ENCODE measurements at regions not wholly inside any gene's neighbourhood (a gene's known extent, or its start where the extent isn't known, plus 50 kb on each side); places are given as distances from the start of the nearest gene placed in this dataset.
"Not testable (repeated sequence)": the region's sequence is repeated elsewhere in the genome, so short reads cannot be mapped to it uniquely, and the experiment has no call there.

- TF ChIP-seq CTCF (conservative IDR thresholded peaks at IDR 0.05; ENCODE audit: low read length): no peak
- H3K4me3 ChIP-seq (ENCODE audit: low read length): no peak overlapping the region
- DNase-seq (ENCODE audit: low read depth): no peak
These were observed 507.9 kb downstream of the TTLL7 start for GRCh38 chr1:83490988-83491387.

GRCh38 chr1:83488105-83488504, 510.8 kb downstream of the TTLL7 start:
- not testable (repeated sequence) for H3K4me3 ChIP-seq (ENCODE audit: low read length); DNase-seq (ENCODE audit: low read depth)

- H3K4me3 ChIP-seq (ENCODE audit: low read length); DNase-seq (ENCODE audit: low read depth): not testable (repeated sequence)
These were observed 511.5 kb downstream of the TTLL7 start for GRCh38 chr1:83487460-83487859.

- DNase-seq (ENCODE audit: low read depth); H3K4me3 ChIP-seq (ENCODE audit: low read length): not testable (repeated sequence)
These were observed 513.5 kb downstream of the TTLL7 start for GRCh38 chr1:83485314-83486019.

- not testable (repeated sequence) for DNase-seq (ENCODE audit: low read depth); H3K4me3 ChIP-seq (ENCODE audit: low read length)
These were observed 517.6 kb downstream of the TTLL7 start for GRCh38 chr1:83481284-83481683.

- H3K4me3 ChIP-seq (ENCODE audit: low read length); DNase-seq (ENCODE audit: low read depth): not testable (repeated sequence)
These were observed 519.2 kb downstream of the TTLL7 start for GRCh38 chr1:83479591-83480239.

- H3K4me3 ChIP-seq (ENCODE audit: low read length); DNase-seq (ENCODE audit: low read depth): not testable (repeated sequence)
These were observed 520.8 kb downstream of the TTLL7 start for GRCh38 chr1:83478127-83478526.

GRCh38 chr1:83476518-83476917, 522.4 kb downstream of the TTLL7 start:
- not testable (repeated sequence) for DNase-seq (ENCODE audit: low read depth); H3K4me3 ChIP-seq (ENCODE audit: low read length)

- not testable (repeated sequence) for H3K4me3 ChIP-seq (ENCODE audit: low read length); DNase-seq (ENCODE audit: low read depth)
These were observed 524.0 kb downstream of the TTLL7 start for GRCh38 chr1:83474946-83475345.

- not testable (repeated sequence) for H3K4me3 ChIP-seq (ENCODE audit: low read length); DNase-seq (ENCODE audit: low read depth)
These were observed 524.9 kb downstream of the TTLL7 start for GRCh38 chr1:83473986-83474385.

- DNase-seq (ENCODE audit: low read depth); H3K4me3 ChIP-seq (ENCODE audit: low read length): not testable (repeated sequence)
These were observed 526.9 kb downstream of the TTLL7 start for GRCh38 chr1:83472066-83472465.

- H3K4me3 ChIP-seq (ENCODE audit: low read length): not testable (repeated sequence)
These were observed 527.7 kb downstream of the TTLL7 start for GRCh38 chr1:83471272-83471671.

GRCh38 chr1:83468336-83468735, 530.6 kb downstream of the TTLL7 start:
- DNase-seq (ENCODE audit: low read depth): peak; percentile 1
- not testable (repeated sequence) for H3K4me3 ChIP-seq (ENCODE audit: low read length)

More at GRCh38 chr1:83471272-83471671, 527.7 kb downstream of the TTLL7 start:
- not testable (repeated sequence) for DNase-seq (ENCODE audit: low read depth)

GRCh38 chr1:83457735-83458248, 541.1 kb downstream of the TTLL7 start:
- peak; percentile 3 for DNase-seq (ENCODE audit: low read depth)
- H3K4me3 ChIP-seq (ENCODE audit: low read length): not testable (repeated sequence)

- not testable (repeated sequence) for H3K4me3 ChIP-seq (ENCODE audit: low read length); DNase-seq (ENCODE audit: low read depth)
These were observed 541.7 kb downstream of the TTLL7 start for GRCh38 chr1:83457281-83457680.

GRCh38 chr1:83455753-83456152, 543.2 kb downstream of the TTLL7 start:
- not testable (repeated sequence) for DNase-seq (ENCODE audit: low read depth); H3K4me3 ChIP-seq (ENCODE audit: low read length)

- not testable (repeated sequence) for DNase-seq (ENCODE audit: low read depth); H3K4me3 ChIP-seq (ENCODE audit: low read length)
These were observed 553.1 kb downstream of the TTLL7 start for GRCh38 chr1:83445873-83446272.

- DNase-seq (ENCODE audit: low read depth); H3K4me3 ChIP-seq (ENCODE audit: low read length): not testable (repeated sequence)
These were observed 556.5 kb downstream of the TTLL7 start for GRCh38 chr1:83442412-83442811.

GRCh38 chr1:83440586-83440985, 558.3 kb downstream of the TTLL7 start:
- DNase-seq (ENCODE audit: low read depth): peak; percentile 52
- not testable (repeated sequence) for H3K4me3 ChIP-seq (ENCODE audit: low read length)
